GM13977 (cell line): ENCODE measurements at regions not wholly inside any gene's neighbourhood (a gene's known extent, or its start where the extent isn't known, plus 50 kb on each side); places are given as distances from the start of the nearest gene placed in this dataset.

ENCODE experiments used
- DNase-seq: peaks from one replicate; pipeline ENCODE4 v3.0.0; 2012; ENCODE audit warnings: low spot score
- in situ Hi-C: fragments of 300-500 bp; cut with MboI; formaldehyde crosslinking; loops from one replicate; pipeline ENCODE4 v1.12.0; 2022; ENCODE audit warnings: low sequenced_read_pairs, low pct_unique_long_range_greater_than_20kb, mixed read lengths, inconsistent platforms; ENCODE audit not compliant: unreplicated experiment
- TF ChIP-seq, protein P1 (sequence below): IDR thresholded peaks from 2 replicates; pipeline ENCODE4 v1.5.1; 2012; ENCODE audit warnings: mild to moderate bottlenecking, control low read depth; ENCODE audit not compliant: insufficient read depth; ENCODE audit errors: extremely low read depth, missing control alignments

DNA sequence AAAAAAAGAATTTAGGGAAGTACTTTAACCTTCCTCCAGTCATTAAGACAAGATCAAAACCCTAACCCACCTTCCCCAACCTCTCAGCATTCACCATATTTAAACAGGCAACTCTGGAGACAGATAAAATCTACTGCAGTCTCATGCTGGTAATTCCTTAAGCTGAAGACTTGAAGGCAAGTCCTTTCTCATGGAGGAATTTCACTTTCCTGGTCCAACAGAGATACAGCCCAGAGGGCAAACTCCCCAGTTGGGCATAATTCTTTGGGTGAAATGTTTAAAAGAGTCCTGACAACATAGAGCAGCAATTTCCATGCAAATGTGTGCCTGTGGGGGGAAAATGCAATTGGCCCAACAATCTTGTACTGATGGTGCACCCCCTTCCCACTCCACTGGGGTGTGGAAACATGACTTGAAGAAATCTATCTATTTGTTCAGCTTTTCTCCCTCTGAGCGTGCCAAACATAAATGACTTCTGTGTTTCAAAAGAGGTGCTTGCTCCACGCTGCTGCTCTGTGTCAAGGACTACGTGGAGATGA, 131.8 kb upstream of the HNRNPA3 start:
- in situ Hi-C loops, result no loop called here
- DNase-seq, result no peak
- TF ChIP-seq, protein P1, sequence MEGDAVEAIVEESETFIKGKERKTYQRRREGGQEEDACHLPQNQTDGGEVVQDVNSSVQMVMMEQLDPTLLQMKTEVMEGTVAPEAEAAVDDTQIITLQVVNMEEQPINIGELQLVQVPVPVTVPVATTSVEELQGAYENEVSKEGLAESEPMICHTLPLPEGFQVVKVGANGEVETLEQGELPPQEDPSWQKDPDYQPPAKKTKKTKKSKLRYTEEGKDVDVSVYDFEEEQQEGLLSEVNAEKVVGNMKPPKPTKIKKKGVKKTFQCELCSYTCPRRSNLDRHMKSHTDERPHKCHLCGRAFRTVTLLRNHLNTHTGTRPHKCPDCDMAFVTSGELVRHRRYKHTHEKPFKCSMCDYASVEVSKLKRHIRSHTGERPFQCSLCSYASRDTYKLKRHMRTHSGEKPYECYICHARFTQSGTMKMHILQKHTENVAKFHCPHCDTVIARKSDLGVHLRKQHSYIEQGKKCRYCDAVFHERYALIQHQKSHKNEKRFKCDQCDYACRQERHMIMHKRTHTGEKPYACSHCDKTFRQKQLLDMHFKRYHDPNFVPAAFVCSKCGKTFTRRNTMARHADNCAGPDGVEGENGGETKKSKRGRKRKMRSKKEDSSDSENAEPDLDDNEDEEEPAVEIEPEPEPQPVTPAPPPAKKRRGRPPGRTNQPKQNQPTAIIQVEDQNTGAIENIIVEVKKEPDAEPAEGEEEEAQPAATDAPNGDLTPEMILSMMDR, result no peak

DNA sequence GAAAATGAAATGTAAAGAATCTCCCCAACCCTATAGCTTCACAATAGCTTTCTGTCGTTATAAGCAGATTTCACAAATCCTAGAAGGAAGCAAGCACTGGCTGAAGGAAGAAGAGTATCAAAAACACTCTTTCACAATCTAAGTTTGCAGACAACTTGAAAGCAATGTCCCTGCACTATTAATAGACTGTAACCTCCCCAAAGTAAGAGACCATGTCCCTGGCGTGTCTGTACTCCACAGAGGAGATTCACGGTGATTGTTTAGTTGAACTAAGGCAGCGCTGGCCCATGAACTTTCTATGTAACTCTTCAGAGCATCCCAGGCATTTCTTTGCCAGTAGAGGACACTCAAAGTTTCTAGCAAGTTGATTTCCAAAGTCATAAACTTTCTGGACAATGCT, 128.0 kb upstream of the HNRNPA3 start:
- in situ Hi-C loops, result no loop called here

DNA sequence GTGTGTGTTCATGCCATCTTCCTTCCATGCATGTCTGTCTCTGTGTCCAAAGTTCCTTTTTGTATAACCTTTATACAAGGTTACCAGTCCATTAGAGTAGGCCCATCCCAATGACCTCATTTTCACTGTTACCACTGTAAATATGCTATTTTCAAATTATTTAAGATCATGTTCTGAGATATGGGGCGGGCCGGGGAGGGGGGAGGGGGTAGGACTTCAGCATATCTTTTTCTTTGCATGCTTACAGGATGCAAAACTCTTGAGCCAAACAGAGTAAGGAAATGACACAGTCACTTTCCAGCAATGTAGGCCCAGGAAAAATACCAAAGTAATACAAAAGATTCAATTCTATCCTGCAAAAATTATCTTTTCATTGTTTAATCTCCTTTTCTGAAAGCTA, 124.1 kb upstream of the HNRNPA3 start:
- no peak for DNase-seq
- TF ChIP-seq, protein P1, result no peak
- in situ Hi-C loops, result no loop called here

More for the DNA sequence above, 128.0 kb upstream of the HNRNPA3 start:
- DNase-seq, result no peak
- TF ChIP-seq, protein P1, result no peak

DNA sequence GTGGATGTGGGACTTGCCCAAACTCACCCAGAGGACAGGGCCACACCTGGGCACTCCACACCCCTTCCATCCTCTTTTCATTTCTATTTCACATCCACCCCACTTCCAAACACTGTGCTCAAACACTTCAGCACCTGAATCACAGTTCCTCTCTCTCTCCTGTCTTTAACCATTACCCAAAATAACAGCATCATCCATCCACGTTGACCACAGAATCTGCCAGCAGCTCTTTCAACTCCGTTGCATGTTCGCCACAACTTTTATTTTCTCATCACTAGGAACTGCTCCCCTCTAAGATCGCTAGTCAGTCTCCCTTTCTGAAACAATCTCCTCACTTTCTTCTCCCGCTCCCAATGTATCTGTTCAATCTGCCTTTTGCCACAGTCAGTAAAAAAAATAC, 121.6 kb upstream of the HNRNPA3 start:
- TF ChIP-seq, protein P1, result no peak
- DNase-seq, result no peak
- in situ Hi-C loops, result no loop called here

DNA sequence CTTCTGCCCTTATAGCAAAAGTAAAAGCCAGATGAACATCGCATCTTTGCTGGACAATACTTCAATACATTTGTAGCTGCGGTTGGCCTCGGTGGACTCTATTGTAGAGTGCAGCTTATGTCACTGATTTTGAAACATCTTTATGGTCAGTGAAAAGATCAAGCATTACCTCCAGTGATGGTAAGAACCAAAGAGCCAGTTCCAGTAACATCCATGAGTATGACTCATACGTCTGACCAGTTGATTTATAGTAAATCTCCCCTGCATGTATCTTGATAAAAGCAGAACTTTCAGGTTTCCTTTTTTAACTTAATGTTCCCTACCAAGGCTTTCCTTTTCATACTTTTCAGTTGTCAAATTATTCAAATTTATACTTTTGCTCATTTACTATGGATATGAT, 119.2 kb upstream of the HNRNPA3 start:
- in situ Hi-C loops, result no loop called here
- TF ChIP-seq, protein P1, result no peak
- DNase-seq, result no peak

DNA sequence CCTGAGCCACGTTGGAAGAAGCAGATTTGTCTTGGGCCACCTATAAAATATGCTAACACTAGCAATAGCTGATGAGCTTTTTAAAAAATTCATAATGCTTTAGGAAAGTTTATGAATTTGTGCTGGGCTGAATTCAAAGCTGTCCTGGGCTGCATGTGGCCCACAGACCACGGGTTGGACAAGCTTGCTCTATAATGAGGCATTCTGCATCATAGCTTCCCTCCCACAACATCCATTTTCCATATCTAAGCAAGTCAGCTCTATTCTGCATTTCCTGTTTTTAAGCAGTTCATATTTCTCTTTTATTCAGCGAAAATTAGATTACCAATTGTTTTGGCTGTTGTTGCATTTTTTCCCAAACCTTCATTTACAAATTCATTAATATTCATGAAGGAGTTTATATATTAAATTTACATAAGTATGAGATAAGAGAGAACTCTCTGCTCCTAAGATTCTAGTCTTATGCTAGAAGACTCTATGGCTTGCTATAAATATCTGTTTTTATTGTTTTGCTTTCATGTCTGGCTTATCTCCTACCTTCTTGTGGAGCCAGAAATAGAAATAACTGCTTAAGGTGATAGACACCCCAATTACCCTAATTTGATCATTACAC, 114.5 kb upstream of the HNRNPA3 start:
- TF ChIP-seq, protein P1, result no peak
- in situ Hi-C loops, result no loop called here
- DNase-seq, result no peak
